Chondrocyte (in vitro differentiated cells): ENCODE measurements at regions not wholly inside any gene's neighbourhood (a gene's known extent, or its start where the extent isn't known, plus 50 kb on each side); places are given as distances from the start of the nearest gene placed in this dataset.
"Not testable (repeated sequence)": the region's sequence is repeated elsewhere in the genome, so short reads cannot be mapped to it uniquely, and the experiment has no call there.

Experiments
- DNase-seq: peaks from one replicate; pipeline ENCODE4 v3.0.0; 2021; ENCODE audit warnings: mixed read lengths, low spot score
- H3K27ac Mint-ChIP-seq: one replicate; pipeline ENCODE4 v1.8.0; 2021; ENCODE audit warnings: mild to moderate bottlenecking, moderate library complexity, mixed read lengths; ENCODE audit not compliant: unreplicated experiment
- H3K27me3 Mint-ChIP-seq: 2 replicates; pipeline ENCODE4 v1.8.0; 2021; ENCODE audit warnings: low read depth, mixed read lengths
- H3K36me3 Mint-ChIP-seq: 2 replicates; pipeline ENCODE4 v1.8.0; 2021; ENCODE audit warnings: low read depth, mixed read lengths
- H3K4me1 Mint-ChIP-seq: 2 replicates; pipeline ENCODE4 v1.8.0; 2021; ENCODE audit warnings: low read depth, mild to moderate bottlenecking, mixed read lengths
- H3K4me3 Mint-ChIP-seq: one replicate; pipeline ENCODE4 v1.8.0; 2021; ENCODE audit warnings: mild to moderate bottlenecking, moderate library complexity, mixed read lengths; ENCODE audit not compliant: unreplicated experiment
- H3K9me3 Mint-ChIP-seq: 2 replicates; pipeline ENCODE4 v1.8.0; 2021; ENCODE audit warnings: low read depth, mixed read lengths
- CTCF ChIP-seq: fragments of 200-600 bp; sonication (generic); IDR thresholded peaks from 2 replicates; pipeline ENCODE4 v1.5.0; 2021; ENCODE audit warnings: antibody characterized with exemption, mild to moderate bottlenecking, moderate library complexity

- Mint-ChIP-seq H3K27me3 (no peaks in the 10 kb centered on the region), H3K36me3 (no peaks in the 10 kb centered on the region)
These were observed 136.8 kb downstream of the DACT1 start for GRCh38 chr14:58774531-58774930.

GRCh38 chr14:58775130-58775529 is 137.4 kb downstream of the DACT1 start:
- not testable (repeated sequence) for H3K4me3 Mint-ChIP-seq, H3K36me3 Mint-ChIP-seq, H3K27me3 Mint-ChIP-seq, H3K27ac Mint-ChIP-seq, H3K9me3 Mint-ChIP-seq, DNase-seq
- peaks cover 27% of the 10 kb centered on the region for H3K4me1 Mint-ChIP-seq

More at GRCh38 chr14:58774531-58774930, 136.8 kb downstream of the DACT1 start:
- H3K4me3 Mint-ChIP-seq: no peak overlapping the region
- DNase-seq: no peak
- H3K9me3 Mint-ChIP-seq: no peaks in the 10 kb centered on the region
- H3K27ac Mint-ChIP-seq: no peak overlapping the region
- TF ChIP-seq CTCF: no peak
- H3K4me1 Mint-ChIP-seq: peaks cover 27% of the 10 kb centered on the region

- no peaks in the 10 kb centered on the region for H3K9me3 Mint-ChIP-seq
- no peaks in the 10 kb centered on the region for H3K36me3 Mint-ChIP-seq
- DNase-seq: no peak
- peaks cover 27% of the 10 kb centered on the region for H3K4me1 Mint-ChIP-seq
- TF ChIP-seq CTCF: no peak
- no peak overlapping the region for H3K4me3 Mint-ChIP-seq
- no peak overlapping the region for H3K27ac Mint-ChIP-seq
- H3K27me3 Mint-ChIP-seq: no peaks in the 10 kb centered on the region
These were observed 138.8 kb downstream of the DACT1 start for GRCh38 chr14:58776516-58776915.

GRCh38 chr14:58777541-58777979 is 139.8 kb downstream of the DACT1 start:
- no peaks in the 10 kb centered on the region for H3K36me3 Mint-ChIP-seq
- TF ChIP-seq CTCF: no peak
- H3K4me1 Mint-ChIP-seq: peaks cover 27% of the 10 kb centered on the region
- no peak for DNase-seq
- H3K9me3 Mint-ChIP-seq: no peaks in the 10 kb centered on the region
- no peaks in the 10 kb centered on the region for H3K27me3 Mint-ChIP-seq
- no peak overlapping the region for H3K4me3 Mint-ChIP-seq
- H3K27ac Mint-ChIP-seq: no peak overlapping the region

GRCh38 chr14:58778202-58778601 is 140.4 kb downstream of the DACT1 start:
- H3K27ac Mint-ChIP-seq: no peak overlapping the region
- H3K9me3 Mint-ChIP-seq: no peaks in the 10 kb centered on the region
- TF ChIP-seq CTCF: no peak

GRCh38 chr14:58779376-58779775 is 141.6 kb downstream of the DACT1 start:
- TF ChIP-seq CTCF: no peak
- Mint-ChIP-seq H3K36me3 (no peaks in the 10 kb centered on the region), H3K27ac (no peak overlapping the region), H3K4me3 (no peak overlapping the region), H3K4me1 (peaks cover 12% of the 10 kb centered on the region), H3K9me3 (no peaks in the 10 kb centered on the region), H3K27me3 (no peaks in the 10 kb centered on the region)
- DNase-seq: no peak

More at GRCh38 chr14:58778202-58778601, 140.4 kb downstream of the DACT1 start:
- Mint-ChIP-seq H3K4me1 (peaks cover 21% of the 10 kb centered on the region), H3K4me3 (no peak overlapping the region), H3K27me3 (no peaks in the 10 kb centered on the region), H3K36me3 (no peaks in the 10 kb centered on the region)
- no peak for DNase-seq
